RWPE1 (cell line): ENCODE measurements at regions not wholly inside any gene's neighbourhood (a gene's known extent, or its start where the extent isn't known, plus 50 kb on each side); places are given as distances from the start of the nearest gene placed in this dataset.

Experiments
- CTCF ChIA-PET: fragments of 350-600 bp; sonication (Branson Sonifier 250); formaldehyde crosslinking; extraction: SDS; loops from one replicate; lab custom pipeline; 2021; lab: Yijun Ruan, JAX
- POLR2A ChIA-PET: fragments of 400-600 bp; formaldehyde crosslinking; extraction: SDS; loops from one replicate; lab custom pipeline; 2020; ENCODE audit warnings: antibody characterized with exemption; ENCODE audit not compliant: low non-redundant PET; lab: Yijun Ruan, JAX
- DNase-seq: peaks from one replicate; pipeline ENCODE4 v3.0.0; 2012; ENCODE audit warnings: low spot score
- H3K27ac ChIP-seq: fragments of 450-650 bp; 2 replicates; pipeline ENCODE4 v1.5.1; 2017
- CTCF ChIP-seq: fragments of 450-650 bp; conservative IDR thresholded peaks from 2 replicates; pipeline ENCODE4 v1.5.1; 2017; ENCODE audit warnings: low read depth, mild to moderate bottlenecking

GRCh38 chr6:15131651-15132061, 114.2 kb upstream of the JARID2 start:
- no peak for DNase-seq
- ChIA-PET POLR2A (no interaction called here), CTCF (interaction anchor here (0.6 to 0.7 kb wide), 2 partner anchors 32 to 114 kb away, joined by 3 read pairs; no protein-coding TSS in a partner anchor)
- peak overlapping the region; percentile 67 for H3K27ac ChIP-seq
- no peak for TF ChIP-seq CTCF

DNA sequence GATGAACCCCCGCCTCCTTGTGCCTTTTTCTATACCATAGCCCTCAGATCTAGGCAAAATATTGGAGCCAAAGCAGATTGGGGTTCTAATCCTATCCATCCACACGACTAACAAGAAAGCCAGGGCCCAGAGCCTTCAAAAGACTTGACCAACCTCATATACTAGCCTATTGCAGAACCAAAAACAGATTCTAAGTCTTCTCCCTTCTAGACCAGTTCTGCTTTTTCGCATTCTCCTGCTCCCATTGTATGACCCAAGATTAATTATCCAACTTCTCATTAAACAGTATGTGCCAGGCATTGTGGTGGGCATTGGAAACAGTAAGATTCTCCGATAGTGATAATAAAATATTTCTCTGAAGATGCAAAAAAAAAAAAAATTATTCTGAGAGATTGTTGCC, 113.7 kb upstream of the JARID2 start:
- ChIA-PET POLR2A (no interaction called here), CTCF (no interaction called here)
- H3K27ac ChIP-seq = peak overlapping the region; percentile 67
- no peak for TF ChIP-seq CTCF
- no peak for DNase-seq

- peak; percentile 97 for DNase-seq
- CTCF ChIA-PET = no interaction called here
- H3K27ac ChIP-seq = peak overlapping the region; percentile 84
- TF ChIP-seq CTCF = no peak
- POLR2A ChIA-PET = no interaction called here
Observed at GRCh38 chr6:15132854-15133670, 112.8 kb upstream of the JARID2 start.

- CTCF ChIA-PET = no interaction called here
- TF ChIP-seq CTCF = no peak
- H3K27ac ChIP-seq = no peak overlapping the region
- no peak for DNase-seq
- POLR2A ChIA-PET = no interaction called here
Observed at GRCh38 chr6:15137086-15137485, 108.8 kb upstream of the JARID2 start.

GRCh38 chr6:15143086-15143485, 102.8 kb upstream of the JARID2 start:
- no peak for DNase-seq
- no peak overlapping the region for H3K27ac ChIP-seq
- CTCF ChIA-PET = no interaction called here
- no peak for TF ChIP-seq CTCF
- POLR2A ChIA-PET = no interaction called here

GRCh38 chr6:15143540-15143939, 102.3 kb upstream of the JARID2 start:
- ChIA-PET CTCF (no interaction called here), POLR2A (no interaction called here)
- DNase-seq = no peak
- no peak overlapping the region for H3K27ac ChIP-seq
- no peak for TF ChIP-seq CTCF
